NCI-H2081 treated with DMSO at 0.1 percent for 48 hours (cell line): ENCODE measurements at regions not wholly inside any gene's neighbourhood (a gene's known extent, or its start where the extent isn't known, plus 50 kb on each side); places are given as distances from the start of the nearest gene placed in this dataset.
"Not testable (repeated sequence)": the region's sequence is repeated elsewhere in the genome, so short reads cannot be mapped to it uniquely, and the experiment has no call there.

ENCODE experiments used
- DNase-seq: peaks from one replicate; lab custom pipeline; 2025; lab: John Stamatoyannopoulos, UW

DNA sequence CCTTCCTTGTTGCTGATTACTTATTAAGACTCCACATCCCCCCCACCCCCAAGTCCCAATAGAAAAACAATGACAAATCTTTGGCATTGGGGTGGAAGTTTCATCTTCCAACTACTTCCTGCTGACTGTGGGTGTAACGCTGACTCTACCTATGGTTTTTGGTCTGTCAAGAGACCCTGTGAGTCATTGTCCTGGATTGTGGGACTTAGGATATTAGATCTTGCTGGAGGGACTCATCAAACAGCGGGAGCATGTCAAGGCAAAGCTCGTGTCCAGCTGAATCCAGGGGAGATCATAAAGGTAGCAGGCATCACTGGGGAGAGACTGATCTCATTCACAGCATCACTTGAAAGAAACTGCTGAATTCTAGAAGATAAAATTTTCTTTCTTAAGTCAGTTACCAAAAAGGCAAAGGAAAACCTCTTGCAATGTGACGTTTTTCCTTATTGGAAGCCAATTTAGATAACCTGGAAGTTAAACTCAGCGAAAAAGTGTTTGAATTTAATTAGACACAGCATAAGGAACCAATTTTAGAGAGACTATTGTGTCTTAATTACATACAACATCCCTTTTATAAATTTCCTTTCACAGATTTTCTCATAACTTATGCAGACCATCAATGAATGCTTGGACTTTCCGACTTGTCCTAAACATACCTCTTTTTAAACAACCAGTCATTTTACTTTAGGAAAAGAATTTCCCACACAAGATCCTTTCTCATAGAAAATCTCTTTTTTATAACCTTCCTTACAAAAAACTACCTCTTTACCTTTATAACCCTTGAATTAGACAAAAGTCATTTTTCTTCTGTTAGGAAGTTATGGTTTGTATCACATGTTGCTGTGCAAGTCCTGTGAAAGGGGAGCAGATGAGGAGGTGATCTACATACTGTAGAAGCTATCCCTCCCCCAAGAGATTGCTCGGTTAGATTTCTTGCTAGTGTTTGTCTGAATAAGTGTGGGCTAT, 94.6 kb upstream of the SCAF11 start:
- DNase-seq: no peak

DNA sequence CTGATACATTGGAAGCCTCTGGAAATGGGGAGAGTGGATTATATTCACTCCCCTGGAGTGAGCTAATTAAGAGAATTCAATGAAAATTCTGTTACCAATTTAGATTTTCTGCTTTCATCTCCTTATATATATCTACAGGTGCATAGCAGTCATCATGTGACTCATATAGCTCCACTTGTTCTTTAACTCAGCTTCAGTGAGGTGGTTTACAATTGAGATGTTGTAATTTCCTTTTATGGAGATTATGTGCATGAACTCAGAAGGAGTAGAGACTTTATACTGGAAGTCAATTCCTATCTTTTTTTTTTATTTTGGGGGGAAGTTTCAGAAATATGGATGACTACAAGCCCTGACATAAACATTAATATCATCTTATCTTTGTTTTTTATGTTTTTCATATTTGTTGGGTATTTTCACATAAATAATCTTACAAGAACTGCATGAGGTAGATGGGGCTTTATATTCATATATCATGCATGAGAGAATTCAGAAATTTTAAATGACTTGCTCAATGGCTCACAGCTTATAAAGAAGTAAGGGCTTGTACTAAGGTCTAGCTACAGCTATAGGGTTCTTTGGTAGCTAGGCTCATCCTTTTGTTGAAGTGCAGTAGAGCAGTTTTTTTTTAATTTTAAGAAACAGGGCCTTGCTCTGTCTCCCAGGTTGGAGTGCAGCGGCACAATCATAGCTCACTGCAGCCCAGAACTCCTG, 92.3 kb upstream of the SCAF11 start:
- DNase-seq: no peak

DNA sequence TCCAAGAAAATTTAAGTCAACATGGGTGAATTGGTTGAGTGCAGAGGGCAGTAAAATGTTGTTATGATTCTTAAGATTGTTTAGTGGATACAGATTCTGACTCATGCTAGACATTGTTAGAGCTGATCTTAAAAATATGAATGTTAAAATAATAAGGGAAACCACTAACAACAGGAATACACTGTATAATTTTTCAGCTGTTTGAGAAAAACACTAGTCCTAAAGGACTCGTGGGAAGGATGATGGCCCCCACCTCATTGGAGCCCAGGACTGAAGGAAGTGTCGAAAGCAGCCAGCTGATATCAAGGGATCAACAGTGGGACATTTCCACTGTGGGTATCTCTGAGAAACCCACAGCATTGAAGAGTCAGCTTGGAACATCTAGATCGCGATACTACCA, 82.9 kb upstream of the SCAF11 start:
- DNase-seq: no peak

DNA sequence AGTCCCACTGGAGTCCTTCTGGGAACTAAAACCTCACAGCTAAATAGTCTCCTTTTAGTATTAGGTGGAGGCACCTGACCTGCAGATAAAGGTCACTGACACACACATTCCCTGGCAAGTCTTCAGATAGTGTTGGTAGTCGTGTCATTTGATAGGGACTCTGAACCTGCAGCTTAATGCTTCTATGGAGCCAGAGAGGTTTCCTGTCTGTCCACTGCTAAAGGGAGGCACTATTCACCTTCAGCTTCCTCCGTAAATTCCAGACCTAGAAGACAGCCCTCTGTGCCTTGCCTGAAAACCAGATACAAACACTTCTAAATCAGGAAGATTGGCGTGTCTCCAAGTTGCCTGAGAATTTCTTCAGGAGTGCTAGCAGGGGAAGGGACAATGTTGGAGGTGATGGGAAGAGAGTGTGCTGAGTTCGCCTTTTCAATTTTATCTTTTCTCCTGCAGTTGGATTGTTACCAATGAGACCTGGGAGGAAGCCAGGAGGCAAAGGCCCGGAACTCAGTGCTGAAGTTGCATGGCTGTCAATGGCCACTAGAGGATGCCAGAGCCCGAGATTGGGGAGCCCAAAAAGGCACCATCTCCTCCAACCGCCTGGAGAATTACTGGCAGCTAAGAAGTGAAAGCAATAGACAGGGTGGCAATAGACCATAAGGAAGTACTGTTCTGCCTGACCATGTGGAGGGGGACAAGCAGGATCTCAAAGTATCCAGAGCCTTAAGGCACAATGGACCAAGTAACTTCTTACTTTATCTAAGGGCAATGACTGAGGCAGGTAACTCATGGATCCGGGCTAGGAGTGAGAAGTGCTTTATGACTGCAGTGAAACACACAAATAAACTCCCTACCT, 81.6 kb upstream of the SCAF11 start:
- DNase-seq: peak; percentile 34

- no peak for DNase-seq
Observed at GRCh38 chr12:46071335-46071734, 81.0 kb upstream of the SCAF11 start.

GRCh38 chr12:46067094-46067493, 76.7 kb upstream of the SCAF11 start:
- DNase-seq: no peak

GRCh38 chr12:46065412-46066166, 75.2 kb upstream of the SCAF11 start:
- DNase-seq: no peak

DNA sequence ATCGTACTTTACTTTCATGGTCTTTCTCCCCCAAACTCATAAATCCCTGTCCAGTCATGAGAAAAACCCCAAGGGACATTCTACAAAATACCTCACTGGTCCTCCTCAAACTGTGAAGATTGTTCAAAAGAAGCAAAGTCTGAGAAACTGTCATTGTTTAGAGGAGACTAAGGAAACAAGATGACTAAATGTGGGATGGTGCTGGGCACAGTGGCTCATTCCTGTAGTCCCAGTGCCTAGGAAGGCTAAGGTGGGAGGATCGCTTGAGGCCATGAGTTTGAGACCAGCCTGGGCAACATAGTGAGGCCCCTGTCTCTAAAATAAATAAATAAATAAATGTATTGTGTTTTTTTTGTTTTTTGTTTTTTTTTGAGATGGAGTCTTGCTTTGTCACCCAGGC, 74.2 kb upstream of the SCAF11 start:
- no peak for DNase-seq

DNA sequence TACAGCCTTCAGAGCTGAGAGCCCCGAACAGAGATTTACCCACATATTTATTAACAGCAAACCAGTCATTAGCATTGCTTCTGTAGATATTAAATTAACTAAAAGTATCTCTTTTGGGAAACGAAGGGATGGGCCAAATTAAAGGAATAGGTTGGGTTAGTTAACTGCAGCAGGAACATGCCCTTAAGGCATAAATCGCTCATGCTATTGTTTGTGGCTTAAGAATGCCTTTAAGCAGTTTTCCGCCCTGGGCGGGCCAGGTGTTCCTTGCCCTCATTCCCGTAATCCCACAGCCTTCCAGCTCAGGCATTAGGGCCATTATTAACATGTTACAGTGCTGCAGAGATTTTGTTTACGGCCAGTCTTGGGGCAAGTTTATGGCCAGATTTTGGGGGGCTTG, 68.3 kb upstream of the SCAF11 start:
- DNase-seq: not testable (repeated sequence)

- DNase-seq: no peak
Observed at GRCh38 chr12:46050805-46051204, 60.4 kb upstream of the SCAF11 start.

DNA sequence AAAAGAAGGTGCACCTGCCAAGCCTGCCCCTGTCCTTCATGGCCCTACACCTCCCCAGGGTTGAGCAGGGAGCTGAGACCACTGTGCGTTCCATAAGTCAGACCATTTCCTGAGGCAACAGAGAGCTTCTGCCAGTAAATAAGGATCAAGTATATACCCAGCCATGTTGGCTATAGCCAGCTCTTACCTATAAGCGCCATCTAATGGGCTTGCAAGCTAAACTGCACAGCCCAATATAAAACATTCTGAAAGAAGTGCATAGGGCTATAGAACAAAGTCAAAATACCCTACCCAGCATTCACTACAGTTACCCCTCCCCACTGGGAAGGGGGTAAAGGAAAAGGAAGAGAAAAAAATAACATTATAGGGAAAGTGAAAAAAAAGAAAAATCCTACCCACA, 59.3 kb upstream of the SCAF11 start:
- DNase-seq: no peak

GRCh38 chr12:46046436-46046835, 56.1 kb upstream of the SCAF11 start:
- DNase-seq: no peak

DNA sequence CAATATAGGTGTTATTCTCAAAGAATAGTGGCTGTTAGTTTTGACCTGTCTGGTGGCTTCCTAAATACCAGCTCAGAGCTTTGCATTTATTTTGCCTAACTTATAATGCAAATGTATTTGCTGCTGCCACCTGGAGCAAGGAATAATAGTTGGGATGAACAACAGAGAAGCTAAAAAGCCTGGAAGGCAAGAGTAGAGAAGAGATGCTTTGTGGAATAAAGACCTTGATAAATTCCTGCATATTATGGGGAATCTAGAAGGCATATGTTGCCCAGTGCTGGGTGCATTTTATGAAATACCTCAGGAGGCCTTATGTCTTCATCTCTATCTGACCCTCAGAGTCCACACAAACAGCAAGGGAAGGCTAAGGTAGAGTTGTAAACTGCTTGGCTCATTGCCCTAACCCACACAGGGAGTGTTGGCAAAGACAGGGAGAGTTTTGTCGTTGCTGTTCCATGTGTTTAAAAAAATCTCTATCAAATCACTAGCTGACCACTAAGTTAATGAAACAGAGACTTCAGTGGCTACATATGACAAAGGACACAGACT, 53.7 kb upstream of the SCAF11 start:
- DNase-seq: no peak
